ENCODE measurements at regions not wholly inside any gene's neighbourhood (a gene's known extent, or its start where the extent isn't known, plus 50 kb on each side); places are given as distances from the start of the nearest gene placed in this dataset.

GRCh38 chr9:101968392-101968791, 229.9 kb upstream of the GRIN3A start:
- TF ChIP-seq POLR2A (IDR thresholded peaks at IDR 0.05) (no peak), CTCF (IDR thresholded peaks at IDR 0.05) (no peak), POLR2AphosphoS5 (IDR thresholded peaks at IDR 0.05) (no peak), EP300 (IDR thresholded peaks at IDR 0.05) (no peak)

All from upper lobe of left lung (tissue), 4 donors.